Parathyroid adenoma (tissue), 2 donors: ENCODE measurements at regions not wholly inside any gene's neighbourhood (a gene's known extent, or its start where the extent isn't known, plus 50 kb on each side); places are given as distances from the start of the nearest gene placed in this dataset.
"Not testable (repeated sequence)": the region's sequence is repeated elsewhere in the genome, so short reads cannot be mapped to it uniquely, and the experiment has no call there.

Experiments used
- H2AFZ ChIP-seq: fragments of 300-600 bp; sonication (generic); one replicate; pipeline ENCODE4 v1.7.0; 2017; ENCODE audit warnings: antibody characterized with exemption, mild to moderate bottlenecking
- H3K27ac ChIP-seq: fragments of 300-600 bp; sonication (generic); one replicate; pipeline ENCODE4 v1.7.0; 2017
- H3K27me3 ChIP-seq: fragments of 300-600 bp; sonication (generic); one replicate; pipeline ENCODE4 v1.7.0; 2017; ENCODE audit warnings: low read length; ENCODE audit not compliant: control insufficient read depth, insufficient read depth
- H3K36me3 ChIP-seq: fragments of 300-600 bp; sonication (generic); one replicate; pipeline ENCODE4 v1.7.0; 2017; ENCODE audit warnings: low read length; ENCODE audit not compliant: control insufficient read depth, insufficient read depth
- H3K4me1 ChIP-seq: fragments of 300-600 bp; sonication (generic); one replicate; pipeline ENCODE4 v1.7.0; 2017; ENCODE audit warnings: control low read depth
- H3K4me2 ChIP-seq: fragments of 300-600 bp; sonication (generic); one replicate; pipeline ENCODE4 v1.7.0; 2017; ENCODE audit warnings: low read length
- H3K4me3 ChIP-seq: fragments of 300-600 bp; sonication (generic); one replicate; pipeline ENCODE4 v1.7.0; 2017; ENCODE audit warnings: low read depth, low read length
- H3K79me2 ChIP-seq: fragments of 300-600 bp; sonication (generic); one replicate; pipeline ENCODE4 v1.7.0; 2017; ENCODE audit warnings: control low read depth
- H3K9ac ChIP-seq: fragments of 300-600 bp; sonication (generic); one replicate; pipeline ENCODE4 v1.7.0; 2017; ENCODE audit warnings: mild to moderate bottlenecking
- H3K9me3 ChIP-seq: fragments of 300-600 bp; sonication (generic); one replicate; pipeline ENCODE4 v1.7.0; 2017; ENCODE audit warnings: low read length; ENCODE audit not compliant: control insufficient read depth
- TF ChIP-seq, protein P1 (sequence below): fragments of 300-600 bp; sonication (generic); IDR thresholded peaks from one replicate; pipeline ENCODE4 v1.7.0; 2017; ENCODE audit warnings: antibody characterized with exemption, mild to moderate bottlenecking
- donor health status: primary hyperparathyroidism.

GRCh38 chr3:74214286-74214685, 400.2 kb downstream of the CNTN3 start:
- Histone ChIP-seq H3K4me2 (no peak overlapping the region), H2AFZ (no peak overlapping the region), H3K36me3 (no peaks in the 10 kb centered on the region), H3K4me3 (no peak overlapping the region), H3K27me3 (no peaks in the 10 kb centered on the region), H3K79me2 (no peaks in the 10 kb centered on the region), H3K4me1 (no peaks in the 10 kb centered on the region), H3K9ac (no peak overlapping the region), H3K9me3 (no peaks in the 10 kb centered on the region), H3K27ac (no peak overlapping the region)
- TF ChIP-seq, protein P1, sequence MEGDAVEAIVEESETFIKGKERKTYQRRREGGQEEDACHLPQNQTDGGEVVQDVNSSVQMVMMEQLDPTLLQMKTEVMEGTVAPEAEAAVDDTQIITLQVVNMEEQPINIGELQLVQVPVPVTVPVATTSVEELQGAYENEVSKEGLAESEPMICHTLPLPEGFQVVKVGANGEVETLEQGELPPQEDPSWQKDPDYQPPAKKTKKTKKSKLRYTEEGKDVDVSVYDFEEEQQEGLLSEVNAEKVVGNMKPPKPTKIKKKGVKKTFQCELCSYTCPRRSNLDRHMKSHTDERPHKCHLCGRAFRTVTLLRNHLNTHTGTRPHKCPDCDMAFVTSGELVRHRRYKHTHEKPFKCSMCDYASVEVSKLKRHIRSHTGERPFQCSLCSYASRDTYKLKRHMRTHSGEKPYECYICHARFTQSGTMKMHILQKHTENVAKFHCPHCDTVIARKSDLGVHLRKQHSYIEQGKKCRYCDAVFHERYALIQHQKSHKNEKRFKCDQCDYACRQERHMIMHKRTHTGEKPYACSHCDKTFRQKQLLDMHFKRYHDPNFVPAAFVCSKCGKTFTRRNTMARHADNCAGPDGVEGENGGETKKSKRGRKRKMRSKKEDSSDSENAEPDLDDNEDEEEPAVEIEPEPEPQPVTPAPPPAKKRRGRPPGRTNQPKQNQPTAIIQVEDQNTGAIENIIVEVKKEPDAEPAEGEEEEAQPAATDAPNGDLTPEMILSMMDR = no peak

GRCh38 chr3:74210739-74211138, 403.7 kb downstream of the CNTN3 start:
- no peaks in the 10 kb centered on the region for H3K36me3 ChIP-seq
- H3K9ac ChIP-seq = no peak overlapping the region
- H3K79me2 ChIP-seq = no peaks in the 10 kb centered on the region
- H3K9me3 ChIP-seq = no peaks in the 10 kb centered on the region
- no peak overlapping the region for H3K4me2 ChIP-seq
- no peaks in the 10 kb centered on the region for H3K4me1 ChIP-seq
- no peaks in the 10 kb centered on the region for H3K27me3 ChIP-seq
- TF ChIP-seq, protein P1 = no peak
- H3K27ac ChIP-seq = no peak overlapping the region
- H2AFZ ChIP-seq = no peak overlapping the region
- H3K4me3 ChIP-seq = no peak overlapping the region

GRCh38 chr3:74200952-74201351, 413.5 kb downstream of the CNTN3 start:
- Histone ChIP-seq H3K36me3 (no peaks in the 10 kb centered on the region), H3K9me3 (no peaks in the 10 kb centered on the region), H3K9ac (no peak overlapping the region), H2AFZ (no peak overlapping the region), H3K27me3 (no peaks in the 10 kb centered on the region), H3K27ac (no peak overlapping the region), H3K4me1 (no peaks in the 10 kb centered on the region), H3K4me2 (no peak overlapping the region), H3K4me3 (no peak overlapping the region), H3K79me2 (no peaks in the 10 kb centered on the region)
- TF ChIP-seq, protein P1 = no peak

DNA sequence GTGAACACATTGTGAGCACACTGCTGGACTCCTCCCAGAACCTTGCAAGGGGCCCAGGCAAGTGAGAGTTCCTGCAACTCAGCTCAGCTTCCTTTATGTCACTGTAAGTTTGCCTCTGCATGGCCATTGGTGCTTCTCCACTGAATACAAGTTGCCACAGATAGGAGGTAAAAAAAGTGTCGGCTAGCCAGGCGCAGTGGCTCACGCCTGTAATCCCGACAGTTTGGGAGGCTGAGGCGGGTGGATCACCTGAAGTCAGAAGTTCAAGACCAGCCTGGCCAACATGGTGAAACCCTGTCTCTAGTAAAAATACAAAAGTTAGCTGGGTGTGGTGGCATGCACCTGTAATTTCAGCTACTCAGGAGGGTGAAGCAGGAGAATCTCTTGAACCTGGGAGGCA, 435.8 kb downstream of the CNTN3 start:
- H3K9ac ChIP-seq, H3K4me2 ChIP-seq, H3K4me3 ChIP-seq, H2AFZ ChIP-seq, H3K27me3 ChIP-seq, H3K27ac ChIP-seq, H3K4me1 ChIP-seq, H3K9me3 ChIP-seq, H3K36me3 ChIP-seq, H3K79me2 ChIP-seq: not testable (repeated sequence)

DNA sequence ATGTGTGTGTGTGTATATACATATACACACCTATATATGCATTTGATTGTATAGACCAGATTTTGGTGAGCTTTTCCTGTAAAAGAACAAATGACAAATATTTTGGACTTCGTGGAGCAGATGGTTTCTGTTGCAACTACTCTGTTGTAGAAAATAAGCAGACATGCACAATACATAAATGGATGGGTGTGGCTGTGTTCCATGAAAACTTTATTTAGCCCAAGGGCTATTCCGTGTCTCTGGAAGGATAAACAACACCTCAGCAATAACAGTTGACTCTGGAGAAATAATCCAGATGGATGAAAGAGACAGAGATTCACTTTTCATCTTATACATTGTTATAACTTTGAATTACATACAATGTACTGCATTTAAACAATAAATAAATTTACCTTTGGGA, 441.4 kb downstream of the CNTN3 start:
- Histone ChIP-seq H2AFZ (no peak overlapping the region), H3K4me2 (no peak overlapping the region), H3K9me3 (no peaks in the 10 kb centered on the region), H3K4me3 (no peak overlapping the region), H3K79me2 (no peaks in the 10 kb centered on the region), H3K27ac (no peak overlapping the region), H3K9ac (no peak overlapping the region), H3K27me3 (no peaks in the 10 kb centered on the region), H3K36me3 (no peaks in the 10 kb centered on the region), H3K4me1 (no peaks in the 10 kb centered on the region)
- TF ChIP-seq, protein P1 = no peak
